ENCODE measurements at regions not wholly inside any gene's neighbourhood (a gene's known extent, or its start where the extent isn't known, plus 50 kb on each side); places are given as distances from the start of the nearest gene placed in this dataset.

DNA sequence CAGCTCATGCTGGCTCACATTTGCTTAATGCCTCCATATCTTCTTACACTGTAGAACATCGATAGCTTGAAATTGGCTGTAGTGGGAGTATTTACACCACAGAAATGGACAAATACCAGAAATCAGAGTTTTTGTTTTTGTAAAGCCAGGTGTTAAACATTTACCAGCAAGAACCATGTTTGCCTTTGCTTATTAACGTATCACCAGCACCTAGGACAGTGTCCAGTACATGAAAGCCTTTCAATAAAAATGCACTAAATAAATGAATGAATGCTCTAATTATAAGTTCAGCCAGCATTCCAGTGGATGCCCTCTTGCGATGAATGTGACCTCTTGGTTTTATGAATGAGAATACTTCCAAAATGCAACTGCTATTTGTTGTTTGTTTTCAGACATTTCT is 140.4 kb upstream of the VLDLR start:
- Histone ChIP-seq H3K27ac (ENCODE audit: low read depth, low read length) (no peak overlapping the region), H4K20me1 (ENCODE audit: insufficient read depth, low read length) (no peaks in the 10 kb centered on the region), H2AFZ (ENCODE audit: low read depth, low read length) (no peak overlapping the region), H3K9me3 (ENCODE audit: insufficient read depth, low read depth, low read length) (no peaks in the 10 kb centered on the region), H3K4me3 (ENCODE audit: insufficient read depth, low read depth, low read length) (no peak overlapping the region), H3K9ac (ENCODE audit: low read length) (no peak overlapping the region), H3K27me3 (ENCODE audit: insufficient read depth, low read length) (no peaks in the 10 kb centered on the region), H3K4me2 (ENCODE audit: low read length) (no peak overlapping the region), H3K79me2 (ENCODE audit: insufficient read depth, low read length) (no peaks in the 10 kb centered on the region), H3K36me3 (ENCODE audit: insufficient read depth, low read length) (no peaks in the 10 kb centered on the region), H3K4me1 (ENCODE audit: insufficient read depth, low read length) (peaks cover 5% of the 10 kb centered on the region)
- TF ChIP-seq, protein P1, sequence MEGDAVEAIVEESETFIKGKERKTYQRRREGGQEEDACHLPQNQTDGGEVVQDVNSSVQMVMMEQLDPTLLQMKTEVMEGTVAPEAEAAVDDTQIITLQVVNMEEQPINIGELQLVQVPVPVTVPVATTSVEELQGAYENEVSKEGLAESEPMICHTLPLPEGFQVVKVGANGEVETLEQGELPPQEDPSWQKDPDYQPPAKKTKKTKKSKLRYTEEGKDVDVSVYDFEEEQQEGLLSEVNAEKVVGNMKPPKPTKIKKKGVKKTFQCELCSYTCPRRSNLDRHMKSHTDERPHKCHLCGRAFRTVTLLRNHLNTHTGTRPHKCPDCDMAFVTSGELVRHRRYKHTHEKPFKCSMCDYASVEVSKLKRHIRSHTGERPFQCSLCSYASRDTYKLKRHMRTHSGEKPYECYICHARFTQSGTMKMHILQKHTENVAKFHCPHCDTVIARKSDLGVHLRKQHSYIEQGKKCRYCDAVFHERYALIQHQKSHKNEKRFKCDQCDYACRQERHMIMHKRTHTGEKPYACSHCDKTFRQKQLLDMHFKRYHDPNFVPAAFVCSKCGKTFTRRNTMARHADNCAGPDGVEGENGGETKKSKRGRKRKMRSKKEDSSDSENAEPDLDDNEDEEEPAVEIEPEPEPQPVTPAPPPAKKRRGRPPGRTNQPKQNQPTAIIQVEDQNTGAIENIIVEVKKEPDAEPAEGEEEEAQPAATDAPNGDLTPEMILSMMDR (IDR thresholded peaks at IDR 0.05; ENCODE audit: insufficient read depth, low read depth, low read length): no peak
- no peak for TF ChIP-seq EZH2 (IDR thresholded peaks at IDR 0.05; ENCODE audit: insufficient read depth, low read length)
- Mint-ChIP-seq H3K4me3 (ENCODE audit: unreplicated experiment) (no peak overlapping the region), H3K27ac (ENCODE audit: unreplicated experiment) (no peak overlapping the region), H3K36me3 (ENCODE audit: low read depth, unreplicated experiment) (peaks cover 6% of the 10 kb centered on the region), H3K4me1 (ENCODE audit: low read depth, unreplicated experiment) (peaks cover 4% of the 10 kb centered on the region), H3K27me3 (ENCODE audit: low read depth, unreplicated experiment) (no peaks in the 10 kb centered on the region), H3K9me3 (ENCODE audit: unreplicated experiment) (no peaks in the 10 kb centered on the region)
- FAIRE-seq: no peak
- DNase-seq (ENCODE audit: low read depth): no peak

DNA sequence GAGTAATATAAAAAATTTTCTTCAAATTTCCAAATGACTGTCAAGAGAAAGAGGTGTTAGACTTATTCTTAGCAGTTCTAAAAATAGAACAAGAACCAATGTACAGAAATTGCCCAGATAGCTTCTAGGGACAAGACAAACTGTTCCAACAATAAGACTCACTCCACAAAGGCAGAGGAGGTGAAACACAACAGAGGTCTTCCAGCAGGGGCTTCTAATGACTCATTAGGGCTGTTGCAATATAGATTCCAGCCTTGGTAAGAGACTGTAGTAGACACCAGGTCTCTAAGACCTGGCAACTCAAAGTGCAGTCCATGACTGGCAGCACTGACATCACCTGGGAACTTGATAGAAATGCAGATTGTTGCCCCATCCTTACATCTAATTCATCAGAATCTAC is 134.6 kb upstream of the VLDLR start:
- Mint-ChIP-seq H3K4me1 (ENCODE audit: low read depth, unreplicated experiment) (peaks cover 10% of the 10 kb centered on the region), H3K27ac (ENCODE audit: unreplicated experiment) (no peak overlapping the region), H3K36me3 (ENCODE audit: low read depth, unreplicated experiment) (peaks cover 6% of the 10 kb centered on the region), H3K27me3 (ENCODE audit: low read depth, unreplicated experiment) (no peaks in the 10 kb centered on the region), H3K4me3 (ENCODE audit: unreplicated experiment) (no peak overlapping the region), H3K9me3 (ENCODE audit: unreplicated experiment) (peaks cover 3% of the 10 kb centered on the region)
- Histone ChIP-seq H4K20me1 (ENCODE audit: insufficient read depth, low read length) (no peaks in the 10 kb centered on the region), H3K36me3 (ENCODE audit: insufficient read depth, low read length) (no peaks in the 10 kb centered on the region), H3K4me3 (ENCODE audit: insufficient read depth, low read depth, low read length) (no peak overlapping the region), H3K9ac (ENCODE audit: low read length) (no peak overlapping the region), H3K27ac (ENCODE audit: low read depth, low read length) (no peak overlapping the region), H3K9me3 (ENCODE audit: insufficient read depth, low read depth, low read length) (no peaks in the 10 kb centered on the region), H3K4me1 (ENCODE audit: insufficient read depth, low read length) (no peaks in the 10 kb centered on the region), H2AFZ (ENCODE audit: low read depth, low read length) (no peak overlapping the region), H3K4me2 (ENCODE audit: low read length) (no peak overlapping the region), H3K79me2 (ENCODE audit: insufficient read depth, low read length) (no peaks in the 10 kb centered on the region), H3K27me3 (ENCODE audit: insufficient read depth, low read length) (no peaks in the 10 kb centered on the region)
- TF ChIP-seq EZH2 (IDR thresholded peaks at IDR 0.05; ENCODE audit: insufficient read depth, low read length): no peak
- TF ChIP-seq, protein P1 (IDR thresholded peaks at IDR 0.05; ENCODE audit: insufficient read depth, low read depth, low read length): no peak
- FAIRE-seq (no peak), DNase-seq (ENCODE audit: low read depth) (no peak)

GRCh38 chr9:2489838-2490314 is 131.7 kb upstream of the VLDLR start:
- no peak overlapping the region for H3K4me2 ChIP-seq (ENCODE audit: low read length)
- peaks cover 24% of the 10 kb centered on the region for H3K4me1 Mint-ChIP-seq (ENCODE audit: low read depth, unreplicated experiment)

More at GRCh38 chr9:2489838-2490314, 131.7 kb upstream of the VLDLR start:
- H3K9me3 ChIP-seq (ENCODE audit: insufficient read depth, low read depth, low read length): no peaks in the 10 kb centered on the region
- H3K9ac ChIP-seq (ENCODE audit: low read length): no peak overlapping the region
- no peaks in the 10 kb centered on the region for H4K20me1 ChIP-seq (ENCODE audit: insufficient read depth, low read length)
- H3K79me2 ChIP-seq (ENCODE audit: insufficient read depth, low read length): no peaks in the 10 kb centered on the region
- H3K4me1 ChIP-seq (ENCODE audit: insufficient read depth, low read length): peaks cover 7% of the 10 kb centered on the region
- Mint-ChIP-seq H3K27ac (ENCODE audit: unreplicated experiment) (no peak overlapping the region), H3K4me3 (ENCODE audit: unreplicated experiment) (no peak overlapping the region), H3K9me3 (ENCODE audit: unreplicated experiment) (peaks cover 3% of the 10 kb centered on the region), H3K36me3 (ENCODE audit: low read depth, unreplicated experiment) (no peaks in the 10 kb centered on the region), H3K27me3 (ENCODE audit: low read depth, unreplicated experiment) (no peaks in the 10 kb centered on the region)
- H2AFZ ChIP-seq (ENCODE audit: low read depth, low read length): no peak overlapping the region
- FAIRE-seq: no peak
- TF ChIP-seq EZH2 (IDR thresholded peaks at IDR 0.05; ENCODE audit: insufficient read depth, low read length): no peak
- TF ChIP-seq, protein P1 (IDR thresholded peaks at IDR 0.05; ENCODE audit: insufficient read depth, low read depth, low read length): no peak
- H3K36me3 ChIP-seq (ENCODE audit: insufficient read depth, low read length): no peaks in the 10 kb centered on the region
- H3K4me3 ChIP-seq (ENCODE audit: insufficient read depth, low read depth, low read length): no peak overlapping the region
- H3K27ac ChIP-seq (ENCODE audit: low read depth, low read length): no peak overlapping the region
- H3K27me3 ChIP-seq (ENCODE audit: insufficient read depth, low read length): no peaks in the 10 kb centered on the region
- DNase-seq (ENCODE audit: low read depth): peak; percentile 71

All from astrocyte (in vitro differentiated cells and primary cell).